Heart left ventricle (tissue), 13 donors: ENCODE measurements at regions not wholly inside any gene's neighbourhood (a gene's known extent, or its start where the extent isn't known, plus 50 kb on each side); places are given as distances from the start of the nearest gene placed in this dataset.

Experiments
- CTCF ChIP-seq, 12 donors: fragments of 200-600 bp; sonication (generic) in 4 of 12; IDR thresholded peaks; one replicate each; pipeline versions ENCODE4 v1.5.0 to v1.8.0; 2018 to 2022; ENCODE audit warnings: antibody characterized with exemption in 12 of 12, mild to moderate bottlenecking in 5 of 12
- POLR2A ChIP-seq, 2 donors: fragments of 450-650 bp; IDR thresholded peaks; one replicate each; pipeline ENCODE4 v1.6.1; 2017; ENCODE audit warnings: antibody characterized with exemption in 2 of 2, mild to moderate bottlenecking in 2 of 2, moderate library complexity in 2 of 2
- donor health status: ischemic (EF 13 %, LVEDD 7.1; RV severe dilation, severe dysfunction).
- donor health status: DM: no; HTN: yes; CAD: no.
- donor health status: DM: no; HTN: no; CAD: no.
- donor health status: ischemic (EF 25% LVEDD 6.9; RV normal size, moderate dysfunction).
- donor health status: ischemic (EF 25% LVEDD 5.7; RV mildly dilated, moderate dysfunction).
- donor health status: ischemic (EF 35%, LVEDD 5.7; RV mildly dilated, moderate dysfunction).
- donor health status: nonischemic (EF 11% LVEDD 7.7; RV severe dilation, severe dysfunction).
- donor health status: DM: yes; HTN: yes; CAD: no.
- donor health status: PGD.
- donor health status: ischemic (EF 29% LVEDD 5.4; RV normal size, mild dysfunction).
- donor health status: nonischemic (EF 23%, LVEDD 6.1; RV moderate dilation, normal function).

- TF ChIP-seq CTCF (IDR thresholded peaks at IDR 0.05) (no peak), POLR2A (IDR thresholded peaks at IDR 0.05) (no peak)
Observed at GRCh38 chr14:38135106-38135867, 72.4 kb upstream of the SSTR1 start.
